ENCODE measurements at regions not wholly inside any gene's neighbourhood (a gene's known extent, or its start where the extent isn't known, plus 50 kb on each side); places are given as distances from the start of the nearest gene placed in this dataset.

DNA sequence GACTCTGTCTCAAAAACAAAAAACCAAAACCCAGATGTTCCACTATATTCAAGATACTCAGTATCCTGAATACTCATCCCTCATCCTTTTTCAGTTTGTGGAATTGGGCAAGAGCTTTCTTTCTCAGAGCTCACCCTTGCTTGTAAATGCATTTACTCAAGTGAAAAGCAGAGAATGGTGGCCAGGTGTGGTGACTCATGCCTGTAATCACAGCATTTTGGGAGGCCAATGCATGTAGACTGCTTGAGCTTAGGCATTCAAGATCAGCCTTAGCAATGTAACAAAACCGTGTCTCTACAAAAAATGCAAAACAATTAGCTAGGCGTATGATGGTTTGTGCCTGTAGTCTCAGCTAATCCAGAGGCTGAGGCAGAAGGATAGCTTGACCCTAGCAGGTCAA lies 553.2 kb upstream of the AMELY start:
- TF ChIP-seq, protein P1, sequence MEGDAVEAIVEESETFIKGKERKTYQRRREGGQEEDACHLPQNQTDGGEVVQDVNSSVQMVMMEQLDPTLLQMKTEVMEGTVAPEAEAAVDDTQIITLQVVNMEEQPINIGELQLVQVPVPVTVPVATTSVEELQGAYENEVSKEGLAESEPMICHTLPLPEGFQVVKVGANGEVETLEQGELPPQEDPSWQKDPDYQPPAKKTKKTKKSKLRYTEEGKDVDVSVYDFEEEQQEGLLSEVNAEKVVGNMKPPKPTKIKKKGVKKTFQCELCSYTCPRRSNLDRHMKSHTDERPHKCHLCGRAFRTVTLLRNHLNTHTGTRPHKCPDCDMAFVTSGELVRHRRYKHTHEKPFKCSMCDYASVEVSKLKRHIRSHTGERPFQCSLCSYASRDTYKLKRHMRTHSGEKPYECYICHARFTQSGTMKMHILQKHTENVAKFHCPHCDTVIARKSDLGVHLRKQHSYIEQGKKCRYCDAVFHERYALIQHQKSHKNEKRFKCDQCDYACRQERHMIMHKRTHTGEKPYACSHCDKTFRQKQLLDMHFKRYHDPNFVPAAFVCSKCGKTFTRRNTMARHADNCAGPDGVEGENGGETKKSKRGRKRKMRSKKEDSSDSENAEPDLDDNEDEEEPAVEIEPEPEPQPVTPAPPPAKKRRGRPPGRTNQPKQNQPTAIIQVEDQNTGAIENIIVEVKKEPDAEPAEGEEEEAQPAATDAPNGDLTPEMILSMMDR (IDR thresholded peaks at IDR 0.05) = no peak
- no peak for TF ChIP-seq POLR2A (IDR thresholded peaks at IDR 0.05)

All from adrenal gland (tissue), 5 donors.